Brain pericyte (primary cell): ENCODE measurements at regions not wholly inside any gene's neighbourhood (a gene's known extent, or its start where the extent isn't known, plus 50 kb on each side); places are given as distances from the start of the nearest gene placed in this dataset.

Experiments
- DNase-seq: peaks from one replicate; pipeline ENCODE4 v3.0.0-alpha.2; 2012; ENCODE audit warnings: low read depth, low spot score

GRCh38 chr5:108649646-108650045, 98.1 kb upstream of the FER start:
- no peak for DNase-seq

DNA sequence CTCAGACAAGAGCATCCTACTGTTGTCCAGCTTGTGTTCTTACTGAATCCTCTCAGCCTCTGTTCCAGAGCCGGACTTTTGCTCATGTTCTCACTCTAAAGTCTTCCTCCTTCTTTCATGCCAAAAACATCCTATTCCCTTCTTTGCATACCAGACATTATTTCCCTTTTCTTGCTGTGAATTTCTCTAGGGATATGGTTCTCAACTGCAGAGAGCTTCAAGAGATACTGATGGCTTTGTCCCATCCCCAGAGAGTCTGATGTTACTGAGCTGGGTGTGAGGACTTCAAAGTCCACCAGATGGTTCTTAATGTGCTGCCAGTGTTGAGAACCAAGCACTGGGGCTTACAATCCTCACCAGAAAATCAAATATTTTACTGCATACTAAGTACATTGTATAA, 98.6 kb upstream of the FER start:
- DNase-seq = no peak

- peak; percentile 11 for DNase-seq
Observed at GRCh38 chr5:108642170-108642906, 105.4 kb upstream of the FER start.

DNA sequence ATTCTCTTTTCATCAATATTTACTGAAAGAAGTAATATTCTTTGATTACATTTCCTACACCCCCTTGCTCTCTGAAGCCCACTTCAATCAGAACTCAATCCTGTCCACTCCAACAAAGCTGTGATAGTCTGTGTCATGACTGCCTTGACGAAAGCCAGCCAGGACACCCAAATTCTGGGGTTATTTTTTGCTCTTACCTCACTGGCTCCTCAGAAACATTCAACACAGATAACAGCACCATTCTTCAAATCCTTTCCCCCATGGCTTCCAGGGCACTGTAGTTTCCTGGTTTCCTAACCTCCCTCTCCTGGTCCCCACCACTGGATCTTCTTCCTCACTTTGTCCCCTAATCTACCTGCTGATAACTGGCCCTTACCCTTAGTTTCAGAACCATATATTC, 106.1 kb upstream of the FER start:
- no peak for DNase-seq

GRCh38 chr5:108639366-108639765, 108.3 kb upstream of the FER start:
- DNase-seq = no peak

- DNase-seq = no peak
Observed at GRCh38 chr5:108638021-108638420, 109.7 kb upstream of the FER start.

DNA sequence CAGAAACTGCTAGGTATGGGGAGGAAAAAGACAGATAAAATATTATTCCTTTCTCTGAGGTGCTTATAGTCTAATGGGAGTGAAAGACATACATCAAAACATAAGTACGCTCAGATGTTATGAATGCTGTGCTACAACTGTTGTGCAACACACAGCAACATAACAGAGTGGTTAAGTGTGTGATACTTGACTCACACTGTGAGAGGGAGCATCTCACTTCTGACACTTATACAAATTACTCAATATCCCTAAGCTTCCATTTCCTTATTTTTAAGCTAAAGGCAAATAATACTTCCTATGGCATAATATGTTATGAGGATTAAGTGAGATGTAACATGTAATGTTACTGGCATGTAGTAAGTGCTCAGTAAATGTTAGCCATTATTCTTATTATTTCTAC, 110.6 kb upstream of the FER start:
- DNase-seq = no peak

GRCh38 chr5:108636135-108636853, 111.4 kb upstream of the FER start:
- DNase-seq = no peak

GRCh38 chr5:108634617-108635288, 112.9 kb upstream of the FER start:
- no peak for DNase-seq

DNA sequence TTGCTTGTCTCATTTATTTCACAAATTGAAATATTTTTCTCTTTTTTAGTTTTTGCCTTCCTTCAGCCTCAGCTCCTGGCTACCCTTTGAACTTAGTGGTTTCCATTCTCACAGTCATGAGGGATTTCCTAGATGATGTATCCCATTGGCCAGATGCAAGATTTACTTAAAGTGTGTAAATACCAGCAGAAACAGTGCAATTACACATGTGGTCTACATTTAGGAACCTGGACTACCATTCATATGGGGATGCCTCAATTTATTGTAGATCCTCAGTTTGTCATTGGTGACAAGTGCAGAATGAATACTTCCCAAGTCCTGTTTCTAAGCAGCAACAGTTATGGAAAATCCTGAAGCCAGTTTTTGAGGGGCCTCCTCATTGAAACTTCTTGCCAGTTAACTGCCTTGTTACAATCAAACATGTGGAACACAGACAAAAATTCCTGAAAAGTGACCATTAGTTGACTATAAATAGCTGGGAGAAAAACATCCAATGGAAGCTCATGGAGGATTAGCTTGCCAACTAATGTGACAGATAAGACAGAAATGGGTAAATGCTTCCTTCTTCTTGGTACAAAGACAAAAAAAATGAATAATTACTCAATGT, 113.6 kb upstream of the FER start:
- DNase-seq = no peak

- no peak for DNase-seq
Observed at GRCh38 chr5:108629779-108630528, 117.7 kb upstream of the FER start.

DNA sequence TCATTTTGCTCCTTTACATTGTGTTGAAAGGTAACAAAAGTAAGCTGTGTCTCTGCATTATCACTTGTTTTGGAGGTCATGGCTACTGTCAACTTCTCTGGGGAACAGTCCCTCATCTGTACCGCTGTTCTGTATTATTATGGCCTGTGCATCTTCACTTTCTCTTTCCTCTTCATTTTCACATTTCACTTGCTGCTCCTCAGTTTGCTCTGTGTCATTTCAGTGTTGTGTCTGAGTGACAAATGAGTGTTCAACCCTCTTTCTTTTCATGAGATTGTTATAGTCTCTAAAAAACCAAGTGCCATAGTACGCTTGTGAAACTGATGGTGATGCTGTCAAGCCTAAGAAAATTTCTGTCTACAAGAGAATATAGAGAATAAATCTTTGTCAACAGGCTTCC, 122.0 kb upstream of the FER start:
- no peak for DNase-seq

- no peak for DNase-seq
Observed at GRCh38 chr5:108623826-108624225, 123.9 kb upstream of the FER start.

- DNase-seq = no peak
Observed at GRCh38 chr5:108620516-108620915, 127.2 kb upstream of the FER start.

- no peak for DNase-seq
Observed at GRCh38 chr5:108619815-108620214, 127.9 kb upstream of the FER start.

- DNase-seq = no peak
Observed at GRCh38 chr5:108617467-108618435, 129.9 kb upstream of the FER start.

DNA sequence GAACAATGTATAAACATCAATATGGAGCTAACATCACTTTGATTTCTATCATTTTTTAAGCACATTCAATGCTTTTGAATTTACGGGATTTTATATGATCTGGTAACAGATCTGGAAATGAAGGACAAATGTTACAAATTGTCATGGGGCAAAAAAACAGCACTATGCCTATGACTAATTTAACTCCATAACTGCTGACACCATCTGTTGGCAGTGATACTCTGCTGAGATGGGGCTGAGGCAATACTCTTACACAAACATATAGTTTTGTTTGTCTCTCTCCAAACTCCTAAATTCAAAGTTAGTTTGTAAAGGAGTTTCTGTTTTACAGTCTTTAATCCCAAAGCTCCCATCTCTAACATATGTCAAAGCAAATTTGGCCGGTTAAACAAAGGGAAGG, 132.5 kb upstream of the FER start:
- DNase-seq = no peak

- no peak for DNase-seq
Observed at GRCh38 chr5:108607421-108607820, 140.3 kb upstream of the FER start.

GRCh38 chr5:108606185-108606584, 141.5 kb upstream of the FER start:
- no peak for DNase-seq

DNA sequence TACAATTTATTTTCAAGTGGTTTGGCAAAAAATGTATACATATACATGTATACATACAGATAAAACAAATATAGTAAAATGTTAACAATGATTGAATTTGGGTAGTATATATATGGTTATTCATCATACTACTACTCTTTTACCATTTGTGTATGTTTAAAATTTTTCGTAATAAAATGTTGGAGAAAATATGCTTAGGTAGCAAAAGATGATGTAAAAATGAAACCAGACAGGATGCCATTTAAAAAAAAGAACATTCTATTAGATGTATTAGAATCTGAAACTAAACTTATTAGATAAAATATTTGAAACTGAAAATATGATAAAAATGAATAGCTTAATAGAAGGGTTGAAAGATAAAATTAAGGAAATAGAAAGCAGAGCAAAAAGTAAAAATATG, 144.9 kb upstream of the FER start:
- DNase-seq = no peak

- DNase-seq = no peak
Observed at GRCh38 chr5:108590799-108591198, 156.9 kb upstream of the FER start.
